Memory B cell (primary cell): ENCODE measurements at regions not wholly inside any gene's neighbourhood (a gene's known extent, or its start where the extent isn't known, plus 50 kb on each side); places are given as distances from the start of the nearest gene placed in this dataset.

Experiments used
- ATAC-seq: fragments of 150-1000 bp; cut with Tn5 transposase; 2 replicates; pipeline ENCODE4 v1.10.0; 2021; ENCODE audit warnings: low read depth, mild to moderate bottlenecking, moderate library complexity
- DNase-seq, 2 donors: peaks; one replicate each; pipeline ENCODE4 v3.0.0; 2022; ENCODE audit warnings: low spot score in 2 of 2
- H3K27ac Mint-ChIP-seq: one replicate; pipeline ENCODE4 v1.8.0; 2022; ENCODE audit warnings: mild to moderate bottlenecking, moderate library complexity, mixed read lengths
- H3K27me3 Mint-ChIP-seq: one replicate; pipeline ENCODE4 v1.8.0; 2022; ENCODE audit warnings: mixed read lengths
- H3K36me3 Mint-ChIP-seq: one replicate; pipeline ENCODE4 v1.8.0; 2022; ENCODE audit warnings: mild to moderate bottlenecking, mixed read lengths
- H3K4me1 Mint-ChIP-seq: one replicate; pipeline ENCODE4 v1.8.0; 2022; ENCODE audit warnings: mixed read lengths
- H3K4me3 Mint-ChIP-seq: one replicate; pipeline ENCODE4 v1.8.0; 2022; ENCODE audit warnings: mild to moderate bottlenecking, moderate library complexity, mixed read lengths
- H3K9me3 Mint-ChIP-seq: one replicate; pipeline ENCODE4 v1.8.0; 2022; ENCODE audit warnings: mixed read lengths

GRCh38 chr13:107901996-107902562 lies 313.3 kb downstream of the LIG4 start:
- Mint-ChIP-seq H3K9me3 (peaks cover 1% of the 10 kb centered on the region), H3K27ac (no peak overlapping the region), H3K36me3 (no peaks in the 10 kb centered on the region), H3K4me1 (no peaks in the 10 kb centered on the region), H3K27me3 (no peaks in the 10 kb centered on the region), H3K4me3 (no peak overlapping the region)
- ATAC-seq (no peak), DNase-seq (no peak)

DNA sequence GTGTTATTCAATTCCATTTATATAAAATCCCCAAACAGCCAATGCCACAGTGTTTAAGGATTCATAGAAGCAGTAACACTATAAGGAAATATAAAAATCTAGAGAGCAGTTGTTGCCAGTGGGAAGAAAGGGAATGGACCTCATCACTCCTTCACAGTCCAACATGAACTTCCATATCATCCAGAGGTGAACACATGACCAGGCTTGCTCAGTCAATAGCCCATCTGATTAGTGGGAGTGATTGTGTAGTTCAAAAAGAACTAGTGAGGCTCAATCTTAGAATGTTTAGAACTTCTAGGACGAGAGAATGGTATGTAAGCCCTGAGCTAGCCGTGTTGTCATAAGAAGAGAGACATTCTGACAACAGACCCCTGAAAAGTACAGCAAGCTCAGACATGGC lies 314.1 kb downstream of the LIG4 start:
- peaks cover 1% of the 10 kb centered on the region for H3K9me3 Mint-ChIP-seq
- no peaks in the 10 kb centered on the region for H3K27me3 Mint-ChIP-seq
- no peak overlapping the region for H3K27ac Mint-ChIP-seq
- DNase-seq (no peak), ATAC-seq (no peak)
- no peaks in the 10 kb centered on the region for H3K4me1 Mint-ChIP-seq
- H3K36me3 Mint-ChIP-seq = no peaks in the 10 kb centered on the region
- no peak overlapping the region for H3K4me3 Mint-ChIP-seq

DNA sequence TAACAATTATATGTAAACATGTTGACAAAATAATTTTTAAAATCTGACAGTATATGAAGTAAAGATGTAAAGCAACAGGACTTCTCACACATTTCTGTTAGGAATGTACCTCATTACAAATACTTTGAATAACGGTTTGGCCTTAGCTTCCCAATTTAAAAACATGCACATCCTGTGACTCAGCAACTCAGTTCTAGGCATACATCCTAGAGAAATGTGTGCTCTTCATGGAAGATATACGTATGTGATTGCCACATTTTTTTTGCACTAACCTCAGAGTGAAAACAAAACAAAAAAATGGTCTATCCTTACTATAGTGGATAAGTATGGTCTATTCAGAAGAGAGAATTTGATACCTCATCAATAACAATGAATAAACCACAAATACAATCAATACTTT lies 314.6 kb downstream of the LIG4 start:
- DNase-seq (no peak), ATAC-seq (no peak)
- H3K9me3 Mint-ChIP-seq = peaks cover 1% of the 10 kb centered on the region
- no peak overlapping the region for H3K27ac Mint-ChIP-seq
- H3K27me3 Mint-ChIP-seq = no peaks in the 10 kb centered on the region
- H3K4me3 Mint-ChIP-seq = no peak overlapping the region
- no peaks in the 10 kb centered on the region for H3K4me1 Mint-ChIP-seq
- H3K36me3 Mint-ChIP-seq = no peaks in the 10 kb centered on the region

DNA sequence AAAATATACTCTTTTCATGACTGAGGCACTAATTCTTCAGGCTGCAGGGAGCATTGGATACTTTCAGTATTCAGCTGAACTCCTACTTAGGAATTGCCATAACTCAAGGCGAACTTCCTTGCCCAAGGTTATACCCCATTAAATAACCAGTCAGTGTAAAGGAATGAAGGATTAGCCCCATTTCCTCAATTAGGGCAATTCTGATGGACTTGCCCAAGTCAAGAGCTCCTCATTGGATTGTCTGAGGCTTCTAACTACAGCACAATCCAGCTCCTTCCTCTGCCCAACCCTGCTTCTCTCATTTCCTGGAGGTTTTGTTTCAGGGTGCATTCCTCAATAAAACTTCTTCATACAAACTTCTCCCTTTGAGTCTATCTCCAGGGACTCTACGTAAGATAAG lies 329.2 kb downstream of the LIG4 start:
- no peak overlapping the region for H3K4me3 Mint-ChIP-seq
- H3K27ac Mint-ChIP-seq = no peak overlapping the region
- no peaks in the 10 kb centered on the region for H3K4me1 Mint-ChIP-seq
- ATAC-seq (no peak), DNase-seq (no peak)
- no peaks in the 10 kb centered on the region for H3K27me3 Mint-ChIP-seq
- H3K9me3 Mint-ChIP-seq = peaks cover 13% of the 10 kb centered on the region
- H3K36me3 Mint-ChIP-seq = no peaks in the 10 kb centered on the region

- no peaks in the 10 kb centered on the region for H3K36me3 Mint-ChIP-seq
- H3K27ac Mint-ChIP-seq = no peak overlapping the region
- H3K9me3 Mint-ChIP-seq = peaks cover 13% of the 10 kb centered on the region
- ATAC-seq (no peak), DNase-seq (no peak)
- no peaks in the 10 kb centered on the region for H3K27me3 Mint-ChIP-seq
- no peaks in the 10 kb centered on the region for H3K4me1 Mint-ChIP-seq
- no peak overlapping the region for H3K4me3 Mint-ChIP-seq
Observed at GRCh38 chr13:107884564-107884963, 330.8 kb downstream of the LIG4 start.

DNA sequence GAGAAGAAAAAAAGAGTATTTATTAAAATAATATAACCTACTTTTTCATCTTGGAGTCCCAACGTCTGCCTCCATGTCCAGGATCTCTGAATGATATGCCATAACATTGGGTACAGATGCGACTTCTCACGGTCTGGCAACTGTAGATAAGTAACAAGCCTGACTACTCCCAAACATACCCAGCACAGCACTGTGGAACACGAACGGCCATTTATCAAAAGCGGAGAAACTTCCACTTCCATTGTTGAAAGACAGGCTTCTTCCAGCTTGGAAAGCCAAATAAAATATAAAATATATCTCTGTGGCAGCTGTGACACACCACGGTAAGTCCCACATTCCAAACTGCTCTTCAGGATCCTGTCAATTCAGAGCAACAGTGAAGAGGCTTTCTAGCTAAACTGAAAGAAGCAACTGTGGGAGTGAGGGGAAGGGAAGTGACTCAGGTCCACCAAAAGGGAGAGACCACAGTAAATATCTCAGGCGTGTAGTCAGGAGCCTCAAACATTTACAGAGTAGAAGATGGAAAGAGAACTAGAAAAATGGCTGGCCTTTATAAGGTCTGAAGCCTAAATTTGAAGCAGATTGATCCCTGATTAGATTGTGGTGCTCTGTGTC lies 331.7 kb downstream of the LIG4 start:
- Mint-ChIP-seq H3K4me1 (no peaks in the 10 kb centered on the region), H3K36me3 (no peaks in the 10 kb centered on the region), H3K27me3 (no peaks in the 10 kb centered on the region), H3K9me3 (peaks cover 10% of the 10 kb centered on the region), H3K27ac (no peak overlapping the region), H3K4me3 (no peak overlapping the region)
- ATAC-seq (no peak), DNase-seq (no peak)

- no peak overlapping the region for H3K4me3 Mint-ChIP-seq
- no peaks in the 10 kb centered on the region for H3K27me3 Mint-ChIP-seq
- ATAC-seq = no peak
- no peak for DNase-seq
- H3K9me3 Mint-ChIP-seq = peaks cover 10% of the 10 kb centered on the region
- no peaks in the 10 kb centered on the region for H3K4me1 Mint-ChIP-seq
- H3K27ac Mint-ChIP-seq = no peak overlapping the region
- no peaks in the 10 kb centered on the region for H3K36me3 Mint-ChIP-seq
Observed at GRCh38 chr13:107882708-107883560, 332.4 kb downstream of the LIG4 start.

DNA sequence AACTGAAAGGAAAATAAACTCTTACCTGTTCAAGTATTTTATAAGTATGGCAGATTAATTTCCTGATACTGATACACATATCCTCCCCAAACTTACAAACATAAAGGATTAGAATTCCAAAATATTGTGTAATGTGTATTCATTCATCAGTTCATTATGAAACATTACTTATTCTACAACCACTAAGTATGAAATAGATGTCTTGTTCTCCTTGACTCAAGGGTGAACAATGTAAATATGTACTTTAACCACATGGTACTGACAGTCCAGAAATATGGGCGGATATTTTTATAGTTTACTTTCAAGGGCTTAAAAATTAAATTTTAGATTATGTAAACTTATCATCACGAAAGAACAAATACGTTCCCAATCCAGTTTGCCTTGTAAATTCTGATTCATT lies 334.0 kb downstream of the LIG4 start:
- no peak for DNase-seq
- no peak for ATAC-seq
- peaks cover 8% of the 10 kb centered on the region for H3K9me3 Mint-ChIP-seq
- no peaks in the 10 kb centered on the region for H3K27me3 Mint-ChIP-seq
- H3K27ac Mint-ChIP-seq = no peak overlapping the region
- H3K4me3 Mint-ChIP-seq = no peak overlapping the region
- no peaks in the 10 kb centered on the region for H3K4me1 Mint-ChIP-seq
- H3K36me3 Mint-ChIP-seq = no peaks in the 10 kb centered on the region

DNA sequence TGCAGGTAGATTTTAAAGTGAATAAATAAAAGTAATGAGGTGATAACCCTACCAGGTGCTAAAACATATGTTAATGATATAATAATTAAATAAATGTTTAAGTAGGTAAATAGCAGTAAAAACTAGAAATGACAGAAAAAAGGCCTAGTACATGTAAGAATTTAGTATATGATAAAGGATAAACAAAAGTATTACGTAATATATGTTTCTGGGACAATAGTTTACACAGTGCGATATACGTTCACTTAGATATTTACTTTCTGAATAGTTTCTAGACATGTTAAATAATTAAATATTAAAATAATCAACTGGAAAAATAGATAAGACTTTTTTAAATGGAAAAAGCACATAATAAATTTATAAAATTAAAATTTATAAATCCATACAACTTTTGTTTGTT lies 340.9 kb downstream of the LIG4 start:
- DNase-seq = no peak
- Mint-ChIP-seq H3K27ac (no peak overlapping the region), H3K4me1 (no peaks in the 10 kb centered on the region), H3K9me3 (peaks cover 9% of the 10 kb centered on the region), H3K4me3 (no peak overlapping the region), H3K27me3 (peaks cover 6% of the 10 kb centered on the region), H3K36me3 (no peaks in the 10 kb centered on the region)
- ATAC-seq = no peak

DNA sequence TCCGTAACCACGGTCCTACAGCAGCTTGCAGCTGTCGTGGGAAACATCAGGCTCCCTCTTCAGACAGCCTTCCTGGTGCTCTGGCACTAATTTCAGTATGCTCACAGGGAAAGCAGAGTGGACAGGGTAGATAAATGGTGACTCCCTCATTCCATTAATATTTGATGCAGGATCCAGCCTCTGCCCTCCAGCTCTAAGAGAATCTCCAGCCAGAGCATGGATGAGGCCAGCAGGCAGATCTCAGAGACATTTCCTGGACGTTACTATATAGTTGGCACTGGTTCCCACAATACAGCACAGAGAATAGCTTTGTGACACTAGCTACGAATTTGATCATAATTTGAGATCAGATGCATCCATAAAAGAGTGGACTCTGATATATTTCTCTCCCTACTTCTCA lies 341.4 kb downstream of the LIG4 start:
- H3K9me3 Mint-ChIP-seq = peaks cover 8% of the 10 kb centered on the region
- peaks cover 6% of the 10 kb centered on the region for H3K27me3 Mint-ChIP-seq
- H3K27ac Mint-ChIP-seq = no peak overlapping the region
- ATAC-seq (no peak), DNase-seq (no peak)
- no peaks in the 10 kb centered on the region for H3K36me3 Mint-ChIP-seq
- H3K4me1 Mint-ChIP-seq = no peaks in the 10 kb centered on the region
- no peak overlapping the region for H3K4me3 Mint-ChIP-seq

- Mint-ChIP-seq H3K27ac (no peak overlapping the region), H3K4me1 (peaks cover 2% of the 10 kb centered on the region), H3K36me3 (no peaks in the 10 kb centered on the region), H3K27me3 (peaks cover 12% of the 10 kb centered on the region), H3K4me3 (no peak overlapping the region), H3K9me3 (peaks cover 3% of the 10 kb centered on the region)
- DNase-seq (no peak), ATAC-seq (no peak)
Observed at GRCh38 chr13:107870400-107870799, 344.9 kb downstream of the LIG4 start.

DNA sequence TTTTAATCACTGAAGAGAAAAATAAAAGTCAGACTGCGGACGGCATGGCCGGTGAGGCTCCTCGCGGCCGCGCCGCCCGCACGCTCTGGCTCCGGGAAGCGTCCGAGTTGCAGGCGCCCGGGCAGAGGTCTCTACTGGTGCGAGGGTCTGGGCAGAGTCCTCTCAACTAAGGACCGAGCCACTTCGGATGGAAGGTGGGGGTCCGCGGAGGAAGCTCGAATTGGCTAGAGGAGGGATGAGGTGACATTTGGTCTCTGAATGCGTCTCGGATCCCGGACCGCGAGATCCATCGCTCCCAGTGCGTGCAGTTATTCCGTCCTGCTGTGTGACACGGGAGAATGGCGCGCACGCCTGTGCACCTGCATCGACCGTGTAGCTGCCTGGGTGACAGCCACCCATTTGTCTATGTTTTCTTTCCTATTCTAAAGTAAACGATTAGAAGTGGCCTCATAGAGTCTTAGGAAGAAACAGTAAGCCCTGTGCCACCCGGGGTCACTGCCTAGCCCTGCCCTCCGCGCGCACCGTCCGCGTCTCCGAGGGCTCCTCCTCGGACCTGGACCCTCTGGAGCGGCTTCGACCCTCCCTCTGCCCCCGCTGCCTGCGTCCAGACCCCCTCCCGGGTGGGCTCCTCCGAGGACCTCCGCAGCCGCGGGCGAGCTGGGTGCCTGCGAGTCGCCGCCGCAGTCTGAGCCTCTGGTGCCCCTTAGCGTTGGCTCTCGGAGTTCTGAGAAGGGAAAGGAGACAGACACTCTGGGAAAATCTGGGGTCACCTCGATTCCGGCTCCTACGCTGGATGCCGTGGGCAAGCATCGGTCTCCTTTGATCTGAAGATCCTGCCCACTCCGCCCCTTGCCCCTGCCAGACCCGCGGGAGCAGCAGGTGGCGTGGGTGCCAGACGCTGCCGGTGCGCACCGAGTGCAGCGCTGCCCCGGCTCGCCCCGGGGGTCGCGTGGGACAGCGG lies 347.4 kb downstream of the LIG4 start:
- no peak overlapping the region for H3K4me3 Mint-ChIP-seq
- ATAC-seq = no peak

DNA sequence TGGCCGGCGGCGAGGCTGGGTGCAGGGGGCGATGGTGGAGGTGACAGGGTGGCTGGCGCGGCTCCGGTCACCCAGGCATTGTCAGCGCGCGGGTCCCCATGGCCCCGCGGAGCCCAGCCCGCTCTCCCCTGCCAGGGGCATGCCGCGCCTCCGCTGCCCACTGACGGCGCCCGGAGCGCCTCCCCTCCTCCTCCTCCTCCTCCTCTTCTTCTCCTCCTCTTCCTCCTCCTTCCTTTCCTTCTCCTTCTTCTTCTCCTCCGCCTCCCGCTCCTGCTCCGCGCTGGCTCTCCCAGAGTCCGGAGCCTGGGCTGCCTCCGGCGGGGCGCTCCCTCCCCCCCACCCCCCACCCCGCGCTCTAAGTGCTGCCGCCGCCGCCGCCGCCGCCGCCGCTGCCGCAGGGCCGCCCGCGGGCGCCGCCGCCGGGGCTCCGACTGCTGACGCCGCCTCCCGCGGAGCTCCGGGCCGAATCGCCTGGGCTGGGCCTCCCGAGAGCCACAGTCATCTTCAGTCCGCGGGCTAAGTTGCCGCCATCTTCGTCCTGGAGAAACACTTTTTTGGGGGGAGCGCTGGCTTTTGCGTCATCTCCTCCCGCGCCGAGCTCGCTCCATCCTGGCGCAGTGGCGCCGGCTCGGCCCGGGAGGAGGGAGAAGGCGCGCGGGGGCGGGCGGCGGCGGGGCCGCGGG lies 348.3 kb downstream of the LIG4 start:
- DNase-seq (no peak), ATAC-seq (no peak)
- Mint-ChIP-seq H3K9me3 (peaks cover 3% of the 10 kb centered on the region), H3K36me3 (no peaks in the 10 kb centered on the region), H3K4me3 (no peak overlapping the region), H3K27ac (no peak overlapping the region), H3K27me3 (peaks cover 21% of the 10 kb centered on the region), H3K4me1 (peaks cover 2% of the 10 kb centered on the region)

More for the DNA sequence above, 347.4 kb downstream of the LIG4 start:
- Mint-ChIP-seq H3K36me3 (no peaks in the 10 kb centered on the region), H3K4me1 (peaks cover 2% of the 10 kb centered on the region), H3K9me3 (peaks cover 3% of the 10 kb centered on the region), H3K27ac (no peak overlapping the region), H3K27me3 (peaks cover 21% of the 10 kb centered on the region)
- no peak for DNase-seq
